AG10803 (cell line): ENCODE measurements at regions not wholly inside any gene's neighbourhood (a gene's known extent, or its start where the extent isn't known, plus 50 kb on each side); places are given as distances from the start of the nearest gene placed in this dataset.

ENCODE experiments used
- DNase-seq: peaks from one replicate; pipeline ENCODE4 v3.0.0; 2010; ENCODE audit warnings: low read depth
- H3K4me3 ChIP-seq: 2 replicates; pipeline ENCODE4 v1.5.1; 2011; ENCODE audit warnings: mild to moderate bottlenecking, low read length, control low read depth
- CTCF ChIP-seq: conservative IDR thresholded peaks from 2 replicates; pipeline ENCODE4 v1.5.1; 2011; ENCODE audit warnings: mild to moderate bottlenecking, low read length, control low read depth, inconsistent platforms

- H3K4me3 ChIP-seq: no peak overlapping the region
- TF ChIP-seq CTCF: no peak
Observed at GRCh38 chr3:17967111-17967510, 224.7 kb upstream of the TBC1D5 start.

GRCh38 chr3:17965331-17965730, 222.9 kb upstream of the TBC1D5 start:
- TF ChIP-seq CTCF: no peak
- no peak for DNase-seq
- H3K4me3 ChIP-seq: no peak overlapping the region

More at GRCh38 chr3:17967111-17967510, 224.7 kb upstream of the TBC1D5 start:
- DNase-seq: no peak

GRCh38 chr3:17964108-17964507, 221.7 kb upstream of the TBC1D5 start:
- no peak for TF ChIP-seq CTCF
- no peak overlapping the region for H3K4me3 ChIP-seq

GRCh38 chr3:17955411-17955810, 213.0 kb upstream of the TBC1D5 start:
- no peak for DNase-seq
- no peak overlapping the region for H3K4me3 ChIP-seq
- TF ChIP-seq CTCF: no peak

More at GRCh38 chr3:17964108-17964507, 221.7 kb upstream of the TBC1D5 start:
- DNase-seq: no peak

GRCh38 chr3:17954801-17955200, 212.4 kb upstream of the TBC1D5 start:
- TF ChIP-seq CTCF: no peak
- H3K4me3 ChIP-seq: no peak overlapping the region
- no peak for DNase-seq

- DNase-seq: no peak
- no peak overlapping the region for H3K4me3 ChIP-seq
- no peak for TF ChIP-seq CTCF
Observed at GRCh38 chr3:17951241-17951640, 208.8 kb upstream of the TBC1D5 start.

- no peak overlapping the region for H3K4me3 ChIP-seq
- DNase-seq: no peak
- TF ChIP-seq CTCF: no peak
Observed at GRCh38 chr3:17949101-17949500, 206.7 kb upstream of the TBC1D5 start.
